Smooth muscle cell (in vitro differentiated cells): ENCODE measurements at regions not wholly inside any gene's neighbourhood (a gene's known extent, or its start where the extent isn't known, plus 50 kb on each side); places are given as distances from the start of the nearest gene placed in this dataset.
A peak's percentile ranks its signal among the peaks of the same experiment; 100 is the strongest.

Experiments
- DNase-seq: peaks from one replicate; lab custom pipeline; 2025; ENCODE audit not compliant: unreplicated experiment; lab: John Stamatoyannopoulos, UW
- H2AFZ ChIP-seq: fragments of 200-600 bp; sonication (generic); 2 replicates; pipeline ENCODE4 v1.6.0; 2016; ENCODE audit warnings: antibody characterized with exemption, low read depth, mild to moderate bottlenecking
- H3F3A ChIP-seq: fragments of 200-600 bp; sonication (generic); 2 replicates; pipeline ENCODE4 v1.6.0; 2017; ENCODE audit warnings: antibody characterized with exemption, low read depth
- H3K27ac ChIP-seq: fragments of 200-600 bp; sonication (generic); 2 replicates; pipeline ENCODE4 v1.5.1; 2016; ENCODE audit warnings: low read depth, mild to moderate bottlenecking
- H3K27me3 ChIP-seq: fragments of 200-600 bp; sonication (generic); 2 replicates; pipeline ENCODE4 v1.6.1; 2016; ENCODE audit warnings: low read depth, mild to moderate bottlenecking
- H3K36me3 ChIP-seq: fragments of 200-600 bp; sonication (generic); 2 replicates; pipeline ENCODE4 v1.5.1; 2016; ENCODE audit warnings: low read depth
- H3K4me1 ChIP-seq: fragments of 200-600 bp; sonication (generic); 2 replicates; pipeline ENCODE4 v1.5.1; 2016; ENCODE audit warnings: low read depth
- H3K4me2 ChIP-seq: fragments of 200-600 bp; sonication (generic); 2 replicates; pipeline ENCODE4 v1.6.0; 2016; ENCODE audit warnings: mild to moderate bottlenecking
- H3K4me3 ChIP-seq: fragments of 200-600 bp; sonication (generic); 2 replicates; pipeline ENCODE4 v1.5.1; 2016; ENCODE audit warnings: mild to moderate bottlenecking
- H3K79me2 ChIP-seq: fragments of 200-600 bp; sonication (generic); 2 replicates; pipeline ENCODE4 v1.6.0; 2016; ENCODE audit warnings: low read depth, mild to moderate bottlenecking
- H3K9ac ChIP-seq: fragments of 200-600 bp; sonication (generic); 2 replicates; pipeline ENCODE4 v1.6.0; 2016; ENCODE audit warnings: low read depth
- H3K9me3 ChIP-seq: fragments of 200-600 bp; sonication (generic); replicated peaks from 2 replicates; pipeline ENCODE4 v1.5.1; 2016; ENCODE audit warnings: low read depth
- H4K20me1 ChIP-seq: fragments of 200-600 bp; sonication (generic); 2 replicates; pipeline ENCODE4 v1.6.0; 2016; ENCODE audit warnings: low read depth
- WGBS: methylation state at CpG from one replicate; pipeline ENCODE4 v1.1.7; 2016; ENCODE audit warnings: low lambda C conversion rate; 5-methylcytosine and 5-hydroxymethylcytosine counted together
- TF ChIP-seq, protein P1 (sequence below): fragments of 200-600 bp; sonication (generic); IDR thresholded peaks from 2 replicates; pipeline ENCODE4 v1.5.1; 2017; ENCODE audit warnings: borderline replicate concordance, mild to moderate bottlenecking, antibody characterized with exemption; ENCODE audit not compliant: insufficient read depth, poor library complexity, severe bottlenecking

DNA sequence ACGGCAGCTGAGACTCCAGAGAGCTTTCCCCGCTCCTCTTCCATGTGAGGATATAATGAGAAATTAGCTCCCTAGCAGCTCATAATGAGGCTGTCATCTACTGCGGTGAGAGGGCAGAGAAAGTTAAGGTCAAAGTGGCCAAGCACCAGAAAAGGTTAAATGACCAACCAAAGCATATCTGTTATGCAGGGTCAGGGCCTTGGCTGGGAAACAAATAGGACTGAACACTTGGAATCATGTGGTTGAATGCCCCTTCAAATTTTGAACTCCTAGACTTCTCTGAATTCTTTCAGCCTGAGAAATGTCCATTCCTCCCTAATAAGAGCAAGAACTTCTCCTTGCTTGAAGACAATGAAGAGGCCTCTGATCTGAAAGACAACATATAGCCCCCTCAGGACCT lies 115.9 kb downstream of the TM2D1 start:
- H3K27me3 ChIP-seq, result no peaks in the 10 kb centered on the region
- H3K27ac ChIP-seq, result no peak overlapping the region
- no peaks in the 10 kb centered on the region for H3K9me3 ChIP-seq
- H2AFZ ChIP-seq, result no peak overlapping the region
- no peak overlapping the region for H3K4me2 ChIP-seq
- no peak for DNase-seq
- no peaks in the 10 kb centered on the region for H4K20me1 ChIP-seq
- H3K79me2 ChIP-seq, result no peaks in the 10 kb centered on the region
- no peak overlapping the region for H3K9ac ChIP-seq
- no peaks in the 10 kb centered on the region for H3K4me1 ChIP-seq
- H3K36me3 ChIP-seq, result no peaks in the 10 kb centered on the region
- 84% methylated on average over 3 of the region's 3 CpGs for WGBS
- TF ChIP-seq, protein P1, sequence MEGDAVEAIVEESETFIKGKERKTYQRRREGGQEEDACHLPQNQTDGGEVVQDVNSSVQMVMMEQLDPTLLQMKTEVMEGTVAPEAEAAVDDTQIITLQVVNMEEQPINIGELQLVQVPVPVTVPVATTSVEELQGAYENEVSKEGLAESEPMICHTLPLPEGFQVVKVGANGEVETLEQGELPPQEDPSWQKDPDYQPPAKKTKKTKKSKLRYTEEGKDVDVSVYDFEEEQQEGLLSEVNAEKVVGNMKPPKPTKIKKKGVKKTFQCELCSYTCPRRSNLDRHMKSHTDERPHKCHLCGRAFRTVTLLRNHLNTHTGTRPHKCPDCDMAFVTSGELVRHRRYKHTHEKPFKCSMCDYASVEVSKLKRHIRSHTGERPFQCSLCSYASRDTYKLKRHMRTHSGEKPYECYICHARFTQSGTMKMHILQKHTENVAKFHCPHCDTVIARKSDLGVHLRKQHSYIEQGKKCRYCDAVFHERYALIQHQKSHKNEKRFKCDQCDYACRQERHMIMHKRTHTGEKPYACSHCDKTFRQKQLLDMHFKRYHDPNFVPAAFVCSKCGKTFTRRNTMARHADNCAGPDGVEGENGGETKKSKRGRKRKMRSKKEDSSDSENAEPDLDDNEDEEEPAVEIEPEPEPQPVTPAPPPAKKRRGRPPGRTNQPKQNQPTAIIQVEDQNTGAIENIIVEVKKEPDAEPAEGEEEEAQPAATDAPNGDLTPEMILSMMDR, result no peak
- H3K4me3 ChIP-seq, result no peak overlapping the region
- no peaks in the 10 kb centered on the region for H3F3A ChIP-seq

DNA sequence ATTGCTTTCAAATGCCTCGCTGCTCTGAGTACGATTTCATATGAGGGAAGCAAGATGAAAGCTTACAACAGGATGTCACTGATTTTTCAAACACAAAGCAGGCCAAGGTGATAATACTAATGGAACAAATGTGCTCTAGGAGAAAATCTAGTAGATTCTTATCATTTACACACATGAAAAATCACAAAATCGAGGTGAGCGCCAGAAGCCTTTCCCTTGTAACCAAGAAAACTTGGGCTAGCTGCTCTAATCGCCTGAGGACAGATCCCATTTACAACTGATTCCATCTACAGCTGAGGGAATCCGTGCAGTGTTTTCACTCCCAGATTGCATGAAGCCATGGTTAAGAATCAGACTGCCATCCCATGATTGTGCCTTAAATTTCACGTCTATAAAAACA lies 117.5 kb downstream of the TM2D1 start:
- Histone ChIP-seq H3K4me3 (no peak overlapping the region), H3K27me3 (no peaks in the 10 kb centered on the region), H2AFZ (no peak overlapping the region), H3K36me3 (no peaks in the 10 kb centered on the region), H3K9me3 (no peaks in the 10 kb centered on the region), H4K20me1 (no peaks in the 10 kb centered on the region), H3K79me2 (no peaks in the 10 kb centered on the region), H3K27ac (no peak overlapping the region), H3F3A (no peaks in the 10 kb centered on the region), H3K4me2 (no peak overlapping the region), H3K4me1 (no peaks in the 10 kb centered on the region), H3K9ac (no peak overlapping the region)
- no peak for DNase-seq
- 75% methylated on average over 7 of the region's 7 CpGs for WGBS
- TF ChIP-seq, protein P1, result no peak

DNA sequence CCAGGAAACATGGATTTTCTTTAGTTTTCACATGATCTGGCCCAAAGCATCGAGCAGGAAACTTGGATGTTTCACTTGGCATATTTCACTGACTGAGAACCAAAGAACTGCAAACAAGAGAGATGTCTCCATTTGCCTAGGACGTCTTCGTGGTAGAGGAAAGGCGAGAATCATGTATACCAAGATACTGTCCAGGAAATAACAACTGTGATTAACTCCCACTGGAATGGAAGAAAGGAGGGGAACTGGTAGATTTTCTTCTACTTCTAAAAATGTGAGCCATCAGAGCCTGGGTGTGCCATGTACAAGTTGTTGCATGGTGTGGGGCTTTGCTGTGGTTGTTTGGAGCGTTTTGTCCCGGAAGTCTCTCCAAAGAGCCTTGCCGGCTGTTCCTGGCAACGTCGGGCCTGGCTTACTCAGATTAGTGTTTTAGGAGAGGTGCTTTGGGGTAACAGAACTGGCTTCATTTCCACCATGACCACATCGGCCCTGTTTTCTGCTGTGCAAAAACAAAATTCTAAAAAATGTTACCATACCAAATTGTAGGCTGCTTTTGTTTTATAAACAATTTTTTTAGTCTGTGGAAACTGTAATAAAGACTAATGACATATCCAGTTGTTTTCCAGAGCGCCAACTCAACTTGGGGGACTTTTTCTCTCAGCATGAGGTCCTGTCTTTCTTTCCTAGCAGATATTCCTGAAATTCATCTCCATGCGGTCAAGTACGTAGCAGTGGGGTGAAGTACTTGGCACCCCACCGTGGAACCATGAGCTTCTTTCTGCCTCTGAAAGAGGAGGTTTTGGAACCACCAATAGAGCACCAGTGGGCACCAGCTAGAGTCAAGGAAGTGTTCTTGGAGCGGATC lies 118.3 kb downstream of the TM2D1 start:
- peak overlapping the region; percentile 1 for H2AFZ ChIP-seq
- H3K79me2 ChIP-seq, result no peaks in the 10 kb centered on the region
- H3F3A ChIP-seq, result no peaks in the 10 kb centered on the region
- TF ChIP-seq, protein P1, result no peak
- WGBS, result 80% methylated on average over 15 of the region's 15 CpGs
- H3K9me3 ChIP-seq, result no peaks in the 10 kb centered on the region
- DNase-seq, result no peak
- H3K4me2 ChIP-seq, result no peak overlapping the region
- no peaks in the 10 kb centered on the region for H3K27me3 ChIP-seq
- H3K9ac ChIP-seq, result no peak overlapping the region
- H4K20me1 ChIP-seq, result no peaks in the 10 kb centered on the region
- H3K27ac ChIP-seq, result peak overlapping the region; percentile 50
- no peak overlapping the region for H3K4me3 ChIP-seq
- H3K4me1 ChIP-seq, result no peaks in the 10 kb centered on the region
- no peaks in the 10 kb centered on the region for H3K36me3 ChIP-seq
